Amniotic epithelial cell (primary cell): ENCODE measurements at regions not wholly inside any gene's neighbourhood (a gene's known extent, or its start where the extent isn't known, plus 50 kb on each side); places are given as distances from the start of the nearest gene placed in this dataset.

Source experiments
- DNase-seq: peaks from one replicate; pipeline ENCODE4 v3.0.0-alpha.2; 2010; ENCODE audit warnings: low read depth

- DNase-seq, result no peak
Observed at GRCh38 chr17:5694551-5694950, 110.2 kb upstream of the NLRP1 start.

- no peak for DNase-seq
Observed at GRCh38 chr17:5695480-5695879, 111.2 kb upstream of the NLRP1 start.

GRCh38 chr17:5698959-5699358 is 114.7 kb upstream of the NLRP1 start:
- DNase-seq, result no peak

GRCh38 chr17:5699814-5700213 is 115.5 kb upstream of the NLRP1 start:
- DNase-seq, result no peak

- no peak for DNase-seq
Observed at GRCh38 chr17:5700745-5701144, 116.4 kb upstream of the NLRP1 start.

- DNase-seq, result no peak
Observed at GRCh38 chr17:5701381-5701780, 117.1 kb upstream of the NLRP1 start.

- no peak for DNase-seq
Observed at GRCh38 chr17:5702951-5703510, 118.7 kb upstream of the NLRP1 start.

GRCh38 chr17:5703736-5704135 is 119.4 kb upstream of the NLRP1 start:
- DNase-seq, result no peak

- no peak for DNase-seq
Observed at GRCh38 chr17:5705081-5705875, 121.0 kb upstream of the NLRP1 start.

- DNase-seq, result no peak
Observed at GRCh38 chr17:5705876-5706576, 121.7 kb upstream of the NLRP1 start.

GRCh38 chr17:5706577-5707210 is 122.4 kb upstream of the NLRP1 start:
- peak; percentile 19 for DNase-seq

- no peak for DNase-seq
Observed at GRCh38 chr17:5707482-5707881, 123.2 kb upstream of the NLRP1 start.

GRCh38 chr17:5708344-5708743 is 124.0 kb upstream of the NLRP1 start:
- no peak for DNase-seq

GRCh38 chr17:5711344-5711743 is 127.0 kb upstream of the NLRP1 start:
- DNase-seq, result no peak

GRCh38 chr17:5714993-5715392 is 130.7 kb upstream of the NLRP1 start:
- DNase-seq, result no peak

- DNase-seq, result no peak
Observed at GRCh38 chr17:5715478-5715877, 131.2 kb upstream of the NLRP1 start.

GRCh38 chr17:5718726-5719125 is 134.4 kb upstream of the NLRP1 start:
- DNase-seq, result no peak

- no peak for DNase-seq
Observed at GRCh38 chr17:5719976-5720375, 135.7 kb upstream of the NLRP1 start.

- no peak for DNase-seq
Observed at GRCh38 chr17:5730373-5730772, 146.1 kb upstream of the NLRP1 start.

- no peak for DNase-seq
Observed at GRCh38 chr17:5740937-5741336, 156.6 kb upstream of the NLRP1 start.

- no peak for DNase-seq
Observed at GRCh38 chr17:5741810-5742209, 157.5 kb upstream of the NLRP1 start.

GRCh38 chr17:5745111-5745813 is 161.0 kb upstream of the NLRP1 start:
- no peak for DNase-seq
